WTC11 (cell line): ENCODE measurements at regions not wholly inside any gene's neighbourhood (a gene's known extent, or its start where the extent isn't known, plus 50 kb on each side); places are given as distances from the start of the nearest gene placed in this dataset.

Experiments used
- ATAC-seq: fragments of 200-7000 bp; cut with Tn5 transposase; 2 replicates; pipeline ENCODE4 v1.10.0; 2021; ENCODE audit warnings: mild to moderate bottlenecking, moderate library complexity
- CTCF ChIA-PET: fragments of 300-600 bp; sonication (Branson Sonifier 250); formaldehyde crosslinking; loops from one replicate; lab custom pipeline; 2021; ENCODE audit warnings: antibody characterized with exemption; lab: Charles Lee
- POLR2A ChIA-PET: fragments of 350-600 bp; sonication (Branson Sonifier 250); formaldehyde crosslinking; loops from one replicate; lab custom pipeline; 2021; ENCODE audit warnings: antibody characterized with exemption; lab: Charles Lee
- DNase-seq: peaks from one replicate; pipeline ENCODE4 v3.0.0; 2021; ENCODE audit warnings: low spot score
- H3K27ac Mint-ChIP-seq: 2 replicates; pipeline ENCODE4 v1.8.0; 2021; ENCODE audit warnings: mixed read lengths
- H3K27me3 Mint-ChIP-seq: 2 replicates; pipeline ENCODE4 v1.8.0; 2021; ENCODE audit warnings: low read depth, mild to moderate bottlenecking, moderate library complexity, mixed read lengths
- H3K36me3 Mint-ChIP-seq: 2 replicates; pipeline ENCODE4 v1.8.0; 2021; ENCODE audit warnings: mixed read lengths
- H3K4me1 Mint-ChIP-seq: 2 replicates; pipeline ENCODE4 v1.8.0; 2022; ENCODE audit warnings: mixed read lengths
- H3K4me3 Mint-ChIP-seq: 2 replicates; pipeline ENCODE4 v1.8.0; 2021; ENCODE audit warnings: mild to moderate bottlenecking, moderate library complexity, mixed read lengths
- H3K9me3 Mint-ChIP-seq: 2 replicates; pipeline ENCODE4 v1.8.0; 2021; ENCODE audit warnings: mixed read lengths
- ATF1 ChIP-seq: sonication (generic); formaldehyde crosslinking; IDR thresholded peaks from 2 replicates; pipeline ENCODE4 v1.8.1; 2023; ENCODE audit warnings: mild to moderate bottlenecking, moderate library complexity, missing genetic modification reagents
- EMX1 ChIP-seq: fragments of 250-450 bp; sonication (Bioruptor Pico); IDR thresholded peaks from 2 replicates; pipeline ENCODE4 v1.8.0; 2021; ENCODE audit warnings: mild to moderate bottlenecking
- FOXJ3 ChIP-seq: sonication (generic); formaldehyde crosslinking; IDR thresholded peaks from 2 replicates; pipeline ENCODE4 v1.9.0; 2021; ENCODE audit warnings: missing genetic modification reagents, mild to moderate bottlenecking, borderline replicate concordance
- GTF2I ChIP-seq: fragments of 250-450 bp; sonication (Bioruptor Pico); conservative IDR thresholded peaks from 2 replicates; pipeline ENCODE4 v1.4.0; 2021; ENCODE audit warnings: mild to moderate bottlenecking
- MXD4 ChIP-seq: fragments of 250-450 bp; sonication (Bioruptor Pico); IDR thresholded peaks from 2 replicates; pipeline ENCODE4 v1.8.0; 2021; ENCODE audit warnings: mild to moderate bottlenecking, moderate library complexity, borderline replicate concordance
- NR2C2 ChIP-seq: sonication (generic); formaldehyde crosslinking; IDR thresholded peaks from 2 replicates; pipeline ENCODE4 v1.8.0; 2022; ENCODE audit warnings: mild to moderate bottlenecking, missing genetic modification reagents
- RORB ChIP-seq: fragments of 250-450 bp; sonication (Bioruptor Pico); IDR thresholded peaks from 2 replicates; pipeline ENCODE4 v1.9.0; 2021; ENCODE audit warnings: mild to moderate bottlenecking
- SP1 ChIP-seq: sonication (generic); formaldehyde crosslinking; conservative IDR thresholded peaks from 2 replicates; pipeline ENCODE4 v1.8.1; 2022; ENCODE audit warnings: missing genetic modification reagents
- TP53 ChIP-seq: sonication (generic); formaldehyde crosslinking; IDR thresholded peaks from 2 replicates; pipeline ENCODE4 v1.8.1; 2023; ENCODE audit warnings: mild to moderate bottlenecking, missing genetic modification reagents
- ZNF396 ChIP-seq: fragments of 250-450 bp; sonication (Bioruptor Pico); IDR thresholded peaks from 2 replicates; pipeline ENCODE4 v1.8.0; 2021; ENCODE audit warnings: mild to moderate bottlenecking, moderate library complexity, borderline replicate concordance
- ZNF671 ChIP-seq: fragments of 250-450 bp; sonication (Bioruptor Pico); IDR thresholded peaks from 2 replicates; pipeline ENCODE4 v1.8.0; 2021; ENCODE audit warnings: mild to moderate bottlenecking
- TF ChIP-seq, protein P1 (sequence below): fragments of 250-450 bp; sonication (Bioruptor Pico); IDR thresholded peaks from 2 replicates; pipeline ENCODE4 v2.1.2; 2022; ENCODE audit warnings: mild to moderate bottlenecking, moderate library complexity
- TF ChIP-seq, protein P2 (sequence below): sonication (generic); formaldehyde crosslinking; IDR thresholded peaks from 2 replicates; pipeline ENCODE4 v1.8.1; 2023; ENCODE audit warnings: mild to moderate bottlenecking, missing genetic modification reagents
- TF ChIP-seq, protein P3 (sequence below): fragments of 250-450 bp; sonication (Bioruptor Pico); conservative IDR thresholded peaks from 2 replicates; pipeline ENCODE4 v1.9.0; 2021; ENCODE audit warnings: mild to moderate bottlenecking
- TF ChIP-seq, protein P4 (sequence below): sonication (generic); formaldehyde crosslinking; IDR thresholded peaks from 2 replicates; pipeline ENCODE4 v1.8.1; 2022; ENCODE audit warnings: low read depth, mild to moderate bottlenecking, moderate library complexity, missing genetic modification reagents, borderline replicate concordance
- TF ChIP-seq, protein P5 (sequence below): sonication (generic); formaldehyde crosslinking; IDR thresholded peaks from 2 replicates; pipeline ENCODE4 v1.8.1; 2022; ENCODE audit warnings: low read depth, missing genetic modification reagents, borderline replicate concordance
- TF ChIP-seq, protein P6 (sequence below): sonication (generic); formaldehyde crosslinking; IDR thresholded peaks from 2 replicates; pipeline ENCODE4 v1.8.0; 2022; ENCODE audit warnings: mild to moderate bottlenecking, missing genetic modification reagents

DNA sequence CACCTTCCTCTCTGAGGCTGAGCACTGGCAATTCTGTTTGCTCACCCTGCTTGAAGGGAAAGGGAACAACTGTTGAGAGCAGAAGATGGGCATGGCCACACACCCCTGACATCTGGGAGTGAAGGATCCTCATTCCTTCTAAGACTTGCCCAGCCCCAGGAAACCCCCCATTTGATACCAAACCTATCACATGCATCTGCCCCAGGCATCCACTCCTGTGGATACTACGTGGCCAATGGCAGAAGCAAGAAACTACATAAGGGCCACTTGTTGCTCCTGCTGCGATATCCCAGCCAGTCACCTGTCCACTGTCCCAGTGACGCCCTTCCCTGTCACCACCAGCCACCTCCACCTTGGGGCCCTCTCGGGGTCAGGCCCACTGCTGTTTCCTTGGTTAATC is 185.2 kb downstream of the SMAD2 start:
- H3K4me3 Mint-ChIP-seq, result no peak overlapping the region
- H3K4me1 Mint-ChIP-seq, result peaks cover 9% of the 10 kb centered on the region; the same call in 1 of the 2 replicates
- DNase-seq (no peak), ATAC-seq (no peak)
- no peak overlapping the region for H3K27ac Mint-ChIP-seq
- POLR2A ChIA-PET, result interaction anchor here (0.7 kb wide), 1 partner anchor 535 kb away, joined by 8 read pairs; no protein-coding TSS in a partner anchor
- CTCF ChIA-PET, result interaction anchor here (0.7 kb wide), 1 partner anchor 472 kb away, joined by 3 read pairs; no protein-coding TSS in a partner anchor
- no peaks in the 10 kb centered on the region for H3K36me3 Mint-ChIP-seq
- H3K9me3 Mint-ChIP-seq, result no peaks in the 10 kb centered on the region
- TF ChIP-seq EMX1 (CRISPR knock-in tag) (no peak), ATF1 (no peak), GTF2I (CRISPR knock-in tag) (no peak), SP1 (no peak), MXD4 (CRISPR knock-in tag) (no peak), ZNF396 (CRISPR knock-in tag) (no peak)
- TF ChIP-seq, protein P1, sequence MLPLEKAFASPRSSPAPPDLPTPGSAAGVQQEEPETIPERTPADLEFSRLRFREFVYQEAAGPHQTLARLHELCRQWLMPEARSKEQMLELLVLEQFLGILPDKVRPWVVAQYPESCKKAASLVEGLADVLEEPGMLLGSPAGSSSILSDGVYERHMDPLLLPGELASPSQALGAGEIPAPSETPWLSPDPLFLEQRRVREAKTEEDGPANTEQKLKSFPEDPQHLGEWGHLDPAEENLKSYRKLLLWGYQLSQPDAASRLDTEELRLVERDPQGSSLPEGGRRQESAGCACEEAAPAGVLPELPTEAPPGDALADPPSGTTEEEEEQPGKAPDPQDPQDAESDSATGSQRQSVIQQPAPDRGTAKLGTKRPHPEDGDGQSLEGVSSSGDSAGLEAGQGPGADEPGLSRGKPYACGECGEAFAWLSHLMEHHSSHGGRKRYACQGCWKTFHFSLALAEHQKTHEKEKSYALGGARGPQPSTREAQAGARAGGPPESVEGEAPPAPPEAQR (CRISPR knock-in tag), result no peak
- peaks cover 14% of the 10 kb centered on the region for H3K27me3 Mint-ChIP-seq

DNA sequence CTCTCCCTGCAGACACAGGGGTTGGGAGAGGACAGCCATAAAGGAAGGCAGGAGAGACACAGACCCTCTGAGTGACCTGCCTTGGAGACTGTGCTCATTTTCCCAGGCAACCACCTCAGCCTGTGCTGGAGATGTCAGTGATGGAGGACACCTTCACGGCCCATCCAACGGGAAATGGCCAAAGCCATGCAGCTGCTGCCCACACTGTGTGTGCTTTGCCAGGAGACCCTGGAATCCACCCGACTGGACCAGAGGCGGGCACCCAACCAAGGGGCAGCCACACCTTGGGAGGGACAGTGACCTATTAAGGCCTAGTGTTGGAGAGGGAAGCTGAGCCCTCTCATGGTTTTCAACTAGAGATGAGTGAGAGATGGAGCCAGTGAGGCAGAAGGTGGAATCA is 192.5 kb downstream of the SMAD2 start:
- peaks cover 8% of the 10 kb centered on the region for H3K4me1 Mint-ChIP-seq
- no peak overlapping the region for H3K4me3 Mint-ChIP-seq
- peaks cover 5% of the 10 kb centered on the region for H3K27me3 Mint-ChIP-seq
- CTCF ChIA-PET, result interaction anchor here (1.3 kb wide), 1 partner anchor 11 kb away, joined by 4 read pairs; no protein-coding TSS in a partner anchor
- no peak for ATAC-seq
- H3K27ac Mint-ChIP-seq, result no peak overlapping the region
- no peak for DNase-seq
- TF ChIP-seq, protein P2, sequence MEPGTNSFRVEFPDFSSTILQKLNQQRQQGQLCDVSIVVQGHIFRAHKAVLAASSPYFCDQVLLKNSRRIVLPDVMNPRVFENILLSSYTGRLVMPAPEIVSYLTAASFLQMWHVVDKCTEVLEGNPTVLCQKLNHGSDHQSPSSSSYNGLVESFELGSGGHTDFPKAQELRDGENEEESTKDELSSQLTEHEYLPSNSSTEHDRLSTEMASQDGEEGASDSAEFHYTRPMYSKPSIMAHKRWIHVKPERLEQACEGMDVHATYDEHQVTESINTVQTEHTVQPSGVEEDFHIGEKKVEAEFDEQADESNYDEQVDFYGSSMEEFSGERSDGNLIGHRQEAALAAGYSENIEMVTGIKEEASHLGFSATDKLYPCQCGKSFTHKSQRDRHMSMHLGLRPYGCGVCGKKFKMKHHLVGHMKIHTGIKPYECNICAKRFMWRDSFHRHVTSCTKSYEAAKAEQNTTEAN (CRISPR knock-in tag), result no peak
- TF ChIP-seq FOXJ3 (no peak), RORB (CRISPR knock-in tag) (no peak), ZNF671 (no peak), TP53 (no peak), NR2C2 (no peak), MXD4 (CRISPR knock-in tag) (no peak)
- TF ChIP-seq, protein P3, sequence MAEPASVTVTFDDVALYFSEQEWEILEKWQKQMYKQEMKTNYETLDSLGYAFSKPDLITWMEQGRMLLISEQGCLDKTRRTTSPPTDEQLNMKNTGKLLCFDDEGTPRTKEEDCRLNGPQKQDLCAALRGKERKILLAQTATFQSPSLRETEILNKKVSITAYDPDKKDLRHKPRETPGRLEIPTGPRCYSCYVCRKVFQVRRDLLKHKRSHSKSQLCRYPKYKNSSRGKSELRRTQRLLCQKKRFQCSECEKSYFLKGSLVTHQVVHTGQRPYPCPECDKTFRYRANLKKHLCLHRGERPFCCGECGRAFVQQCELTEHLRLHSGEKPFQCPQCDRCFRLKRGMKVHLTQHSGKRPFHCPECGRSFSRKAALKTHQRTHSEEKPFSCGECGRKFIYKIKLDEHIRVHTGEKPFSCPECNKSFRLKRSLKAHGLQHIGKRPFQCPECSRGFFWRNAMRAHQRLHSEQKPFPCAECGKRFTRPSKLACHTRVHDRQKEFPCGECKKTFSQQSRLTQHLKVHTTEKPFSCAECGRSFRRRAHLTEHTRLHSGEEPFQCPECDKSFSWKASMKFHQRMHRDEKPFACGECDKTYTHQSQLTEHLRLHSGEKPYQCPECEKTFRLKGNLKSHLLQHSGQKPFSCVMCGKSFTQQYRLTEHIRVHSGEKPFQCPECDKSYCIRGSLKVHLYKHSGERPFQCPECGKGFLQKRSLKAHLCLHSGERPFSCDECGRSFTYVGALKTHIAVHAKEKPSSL (CRISPR knock-in tag), result no peak
- TF ChIP-seq, protein P4, sequence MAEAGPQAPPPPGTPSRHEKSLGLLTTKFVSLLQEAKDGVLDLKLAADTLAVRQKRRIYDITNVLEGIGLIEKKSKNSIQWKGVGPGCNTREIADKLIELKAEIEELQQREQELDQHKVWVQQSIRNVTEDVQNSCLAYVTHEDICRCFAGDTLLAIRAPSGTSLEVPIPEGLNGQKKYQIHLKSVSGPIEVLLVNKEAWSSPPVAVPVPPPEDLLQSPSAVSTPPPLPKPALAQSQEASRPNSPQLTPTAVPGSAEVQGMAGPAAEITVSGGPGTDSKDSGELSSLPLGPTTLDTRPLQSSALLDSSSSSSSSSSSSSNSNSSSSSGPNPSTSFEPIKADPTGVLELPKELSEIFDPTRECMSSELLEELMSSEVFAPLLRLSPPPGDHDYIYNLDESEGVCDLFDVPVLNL, result no peak
- TF ChIP-seq, protein P5, sequence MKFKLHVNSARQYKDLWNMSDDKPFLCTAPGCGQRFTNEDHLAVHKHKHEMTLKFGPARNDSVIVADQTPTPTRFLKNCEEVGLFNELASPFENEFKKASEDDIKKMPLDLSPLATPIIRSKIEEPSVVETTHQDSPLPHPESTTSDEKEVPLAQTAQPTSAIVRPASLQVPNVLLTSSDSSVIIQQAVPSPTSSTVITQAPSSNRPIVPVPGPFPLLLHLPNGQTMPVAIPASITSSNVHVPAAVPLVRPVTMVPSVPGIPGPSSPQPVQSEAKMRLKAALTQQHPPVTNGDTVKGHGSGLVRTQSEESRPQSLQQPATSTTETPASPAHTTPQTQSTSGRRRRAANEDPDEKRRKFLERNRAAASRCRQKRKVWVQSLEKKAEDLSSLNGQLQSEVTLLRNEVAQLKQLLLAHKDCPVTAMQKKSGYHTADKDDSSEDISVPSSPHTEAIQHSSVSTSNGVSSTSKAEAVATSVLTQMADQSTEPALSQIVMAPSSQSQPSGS (CRISPR knock-in tag), result no peak
- TF ChIP-seq, protein P6, sequence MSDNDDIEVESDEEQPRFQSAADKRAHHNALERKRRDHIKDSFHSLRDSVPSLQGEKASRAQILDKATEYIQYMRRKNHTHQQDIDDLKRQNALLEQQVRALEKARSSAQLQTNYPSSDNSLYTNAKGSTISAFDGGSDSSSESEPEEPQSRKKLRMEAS (CRISPR knock-in tag), result no peak
- no peaks in the 10 kb centered on the region for H3K36me3 Mint-ChIP-seq
- POLR2A ChIA-PET, result no interaction called here
- H3K9me3 Mint-ChIP-seq, result peaks cover 10% of the 10 kb centered on the region
